Parathyroid adenoma (tissue), 2 donors: ENCODE measurements at regions not wholly inside any gene's neighbourhood (a gene's known extent, or its start where the extent isn't known, plus 50 kb on each side); places are given as distances from the start of the nearest gene placed in this dataset.

Source experiments
- H2AFZ ChIP-seq: fragments of 300-600 bp; sonication (generic); one replicate; pipeline ENCODE4 v1.7.0; 2017; ENCODE audit warnings: antibody characterized with exemption, mild to moderate bottlenecking
- H3K27ac ChIP-seq: fragments of 300-600 bp; sonication (generic); one replicate; pipeline ENCODE4 v1.7.0; 2017
- H3K27me3 ChIP-seq: fragments of 300-600 bp; sonication (generic); one replicate; pipeline ENCODE4 v1.7.0; 2017; ENCODE audit warnings: low read length; ENCODE audit not compliant: control insufficient read depth, insufficient read depth
- H3K36me3 ChIP-seq: fragments of 300-600 bp; sonication (generic); one replicate; pipeline ENCODE4 v1.7.0; 2017; ENCODE audit warnings: low read length; ENCODE audit not compliant: control insufficient read depth, insufficient read depth
- H3K4me1 ChIP-seq: fragments of 300-600 bp; sonication (generic); one replicate; pipeline ENCODE4 v1.7.0; 2017; ENCODE audit warnings: control low read depth
- H3K4me2 ChIP-seq: fragments of 300-600 bp; sonication (generic); one replicate; pipeline ENCODE4 v1.7.0; 2017; ENCODE audit warnings: low read length
- H3K4me3 ChIP-seq: fragments of 300-600 bp; sonication (generic); one replicate; pipeline ENCODE4 v1.7.0; 2017; ENCODE audit warnings: low read depth, low read length
- H3K79me2 ChIP-seq: fragments of 300-600 bp; sonication (generic); one replicate; pipeline ENCODE4 v1.7.0; 2017; ENCODE audit warnings: control low read depth
- H3K9ac ChIP-seq: fragments of 300-600 bp; sonication (generic); one replicate; pipeline ENCODE4 v1.7.0; 2017; ENCODE audit warnings: mild to moderate bottlenecking
- H3K9me3 ChIP-seq: fragments of 300-600 bp; sonication (generic); one replicate; pipeline ENCODE4 v1.7.0; 2017; ENCODE audit warnings: low read length; ENCODE audit not compliant: control insufficient read depth
- TF ChIP-seq, protein P1 (sequence below): fragments of 300-600 bp; sonication (generic); IDR thresholded peaks from one replicate; pipeline ENCODE4 v1.7.0; 2017; ENCODE audit warnings: antibody characterized with exemption, mild to moderate bottlenecking
- donor health status: primary hyperparathyroidism.

DNA sequence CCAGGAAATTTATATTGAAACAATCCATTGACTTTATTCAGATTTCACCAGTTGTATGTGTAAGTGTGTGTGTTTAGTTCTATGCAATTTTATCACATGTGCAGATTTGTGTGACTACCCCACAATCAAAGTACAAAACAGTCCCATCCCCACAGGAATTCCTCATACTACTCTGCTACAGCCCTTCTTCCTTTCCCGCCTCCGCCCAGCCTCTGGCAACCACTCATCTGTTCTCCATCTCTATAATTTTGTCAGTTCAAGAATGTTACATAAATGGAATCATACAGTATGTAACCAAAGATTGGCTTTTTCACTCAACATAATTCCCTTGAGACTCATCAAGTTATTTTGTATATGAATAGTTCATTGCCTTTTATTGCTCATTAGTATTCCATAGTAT lies 289.1 kb downstream of the GADD45G start:
- Histone ChIP-seq H3K4me3 (no peak overlapping the region), H3K79me2 (no peaks in the 10 kb centered on the region), H3K36me3 (no peaks in the 10 kb centered on the region), H3K4me1 (no peaks in the 10 kb centered on the region), H3K27ac (no peak overlapping the region), H3K4me2 (no peak overlapping the region), H3K9me3 (no peaks in the 10 kb centered on the region), H3K9ac (no peak overlapping the region), H3K27me3 (no peaks in the 10 kb centered on the region), H2AFZ (no peak overlapping the region)
- TF ChIP-seq, protein P1, sequence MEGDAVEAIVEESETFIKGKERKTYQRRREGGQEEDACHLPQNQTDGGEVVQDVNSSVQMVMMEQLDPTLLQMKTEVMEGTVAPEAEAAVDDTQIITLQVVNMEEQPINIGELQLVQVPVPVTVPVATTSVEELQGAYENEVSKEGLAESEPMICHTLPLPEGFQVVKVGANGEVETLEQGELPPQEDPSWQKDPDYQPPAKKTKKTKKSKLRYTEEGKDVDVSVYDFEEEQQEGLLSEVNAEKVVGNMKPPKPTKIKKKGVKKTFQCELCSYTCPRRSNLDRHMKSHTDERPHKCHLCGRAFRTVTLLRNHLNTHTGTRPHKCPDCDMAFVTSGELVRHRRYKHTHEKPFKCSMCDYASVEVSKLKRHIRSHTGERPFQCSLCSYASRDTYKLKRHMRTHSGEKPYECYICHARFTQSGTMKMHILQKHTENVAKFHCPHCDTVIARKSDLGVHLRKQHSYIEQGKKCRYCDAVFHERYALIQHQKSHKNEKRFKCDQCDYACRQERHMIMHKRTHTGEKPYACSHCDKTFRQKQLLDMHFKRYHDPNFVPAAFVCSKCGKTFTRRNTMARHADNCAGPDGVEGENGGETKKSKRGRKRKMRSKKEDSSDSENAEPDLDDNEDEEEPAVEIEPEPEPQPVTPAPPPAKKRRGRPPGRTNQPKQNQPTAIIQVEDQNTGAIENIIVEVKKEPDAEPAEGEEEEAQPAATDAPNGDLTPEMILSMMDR, result no peak

DNA sequence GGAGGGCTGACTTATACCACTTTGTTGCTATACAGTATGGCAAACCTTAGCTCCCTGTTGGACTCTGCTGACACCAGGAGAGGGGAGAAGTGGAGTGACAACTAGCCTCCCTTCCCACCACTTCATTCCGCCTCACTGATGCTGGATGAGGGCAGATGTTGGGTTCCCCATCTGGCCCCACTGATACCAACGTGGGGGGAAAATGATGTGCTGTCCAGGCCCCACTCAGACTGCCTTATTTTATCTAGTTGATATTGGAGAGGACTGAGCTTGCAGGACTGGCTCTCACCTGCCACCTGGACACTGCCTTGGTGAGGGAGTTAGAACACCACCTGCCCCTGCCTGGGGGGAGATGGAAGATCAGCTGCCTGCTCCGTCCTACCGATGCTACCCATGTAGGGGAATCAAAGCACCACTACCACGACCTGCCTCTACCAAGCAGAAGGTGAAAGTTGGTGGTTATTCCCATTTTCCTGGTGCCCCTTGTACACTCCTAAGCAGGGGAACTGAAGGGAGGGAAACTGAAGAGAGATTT lies 292.1 kb downstream of the GADD45G start:
- TF ChIP-seq, protein P1, result no peak
- Histone ChIP-seq H3K9me3 (no peaks in the 10 kb centered on the region), H3K27ac (no peak overlapping the region), H3K4me3 (no peak overlapping the region), H3K36me3 (no peaks in the 10 kb centered on the region), H3K27me3 (no peaks in the 10 kb centered on the region), H3K9ac (no peak overlapping the region), H2AFZ (no peak overlapping the region), H3K79me2 (no peaks in the 10 kb centered on the region), H3K4me1 (no peaks in the 10 kb centered on the region), H3K4me2 (no peak overlapping the region)

DNA sequence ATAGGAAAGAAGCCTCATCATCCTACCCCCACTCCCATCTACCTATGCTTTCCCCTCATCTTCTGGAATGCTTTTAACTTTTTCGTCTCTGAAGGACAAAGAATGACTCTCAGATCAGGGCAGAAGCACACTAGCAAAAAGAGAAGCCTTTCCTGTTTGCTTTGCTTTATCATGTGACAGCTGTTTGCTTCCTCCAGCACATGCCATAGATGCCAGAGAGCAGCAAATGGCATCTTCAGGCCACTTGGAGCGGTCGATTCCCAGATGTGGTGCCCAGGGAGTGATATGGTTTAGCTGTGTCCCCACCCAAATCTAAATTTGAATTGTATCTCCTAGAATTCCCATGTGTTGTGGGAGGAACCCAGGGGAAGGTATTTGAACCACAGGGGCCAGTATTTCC lies 294.8 kb downstream of the GADD45G start:
- Histone ChIP-seq H2AFZ (no peak overlapping the region), H3K79me2 (no peaks in the 10 kb centered on the region), H3K4me3 (no peak overlapping the region), H3K27me3 (no peaks in the 10 kb centered on the region), H3K4me1 (no peaks in the 10 kb centered on the region), H3K36me3 (no peaks in the 10 kb centered on the region), H3K4me2 (no peak overlapping the region), H3K9ac (no peak overlapping the region), H3K27ac (no peak overlapping the region), H3K9me3 (no peaks in the 10 kb centered on the region)
- TF ChIP-seq, protein P1, result no peak

DNA sequence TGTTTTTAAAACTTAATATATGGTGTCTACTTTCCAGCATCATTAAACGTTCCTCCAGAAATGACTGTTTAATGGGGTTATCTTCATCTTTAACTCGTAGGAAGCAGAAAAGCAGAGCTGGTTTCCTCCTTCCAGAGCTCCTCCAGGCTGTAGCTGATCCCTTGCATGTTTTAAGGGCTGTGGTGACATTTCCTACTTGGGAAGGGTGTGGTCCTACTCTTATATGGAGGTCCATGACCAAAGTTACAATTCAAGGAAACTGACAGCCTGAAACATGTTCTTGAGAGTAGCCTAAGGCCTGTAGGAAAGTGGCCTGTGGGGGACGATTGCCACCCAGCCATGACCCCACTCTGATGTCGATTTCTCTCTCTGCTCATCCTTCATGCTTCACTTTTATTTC lies 297.1 kb downstream of the GADD45G start:
- H3K27me3 ChIP-seq, result no peaks in the 10 kb centered on the region
- TF ChIP-seq, protein P1, result no peak
- H3K9ac ChIP-seq, result no peak overlapping the region
- H3K4me3 ChIP-seq, result no peak overlapping the region
- H3K27ac ChIP-seq, result no peak overlapping the region
- H2AFZ ChIP-seq, result no peak overlapping the region
- no peaks in the 10 kb centered on the region for H3K36me3 ChIP-seq
- H3K4me2 ChIP-seq, result no peak overlapping the region
- no peaks in the 10 kb centered on the region for H3K4me1 ChIP-seq
- H3K9me3 ChIP-seq, result no peaks in the 10 kb centered on the region
- H3K79me2 ChIP-seq, result no peaks in the 10 kb centered on the region

DNA sequence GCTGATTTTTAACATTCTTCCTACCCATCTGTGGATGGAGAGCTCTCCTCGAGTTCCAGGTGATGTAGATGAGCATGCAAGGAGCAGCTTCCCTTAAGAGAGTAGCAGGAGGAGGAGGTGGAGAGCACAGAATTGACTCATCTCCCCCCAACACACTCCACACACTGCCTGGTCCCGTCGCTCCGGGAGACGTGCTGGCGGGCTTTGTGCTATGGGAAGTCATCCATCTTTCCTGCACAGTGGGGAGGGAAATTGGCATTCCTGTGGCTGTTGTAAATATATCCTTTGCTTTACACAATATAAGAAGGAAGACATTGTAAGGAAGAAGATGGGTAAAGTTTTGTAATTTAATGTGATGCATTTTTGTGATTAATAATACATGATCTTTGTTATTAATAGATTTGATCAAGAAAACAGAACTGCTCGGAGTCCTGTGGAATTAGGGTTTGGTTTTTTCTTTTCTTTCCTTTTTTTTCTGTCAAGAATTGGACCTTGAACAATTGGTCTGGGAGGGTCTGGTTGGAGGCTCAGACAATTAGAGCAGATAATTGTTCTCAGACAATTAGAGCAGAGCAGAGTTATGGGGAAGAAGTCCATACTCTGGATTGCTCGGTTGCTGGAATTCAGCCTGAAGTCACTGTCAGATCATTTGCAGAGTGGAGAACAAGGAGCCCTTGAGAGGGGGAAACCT lies 297.8 kb downstream of the GADD45G start:
- Histone ChIP-seq H3K9ac (no peak overlapping the region), H3K27me3 (no peaks in the 10 kb centered on the region), H3K27ac (no peak overlapping the region), H3K4me3 (no peak overlapping the region), H3K4me2 (no peak overlapping the region), H3K9me3 (no peaks in the 10 kb centered on the region), H2AFZ (no peak overlapping the region), H3K4me1 (no peaks in the 10 kb centered on the region), H3K79me2 (no peaks in the 10 kb centered on the region), H3K36me3 (no peaks in the 10 kb centered on the region)
- TF ChIP-seq, protein P1, result no peak
